HFFc6 (cell line): ENCODE measurements at regions not wholly inside any gene's neighbourhood (a gene's known extent, or its start where the extent isn't known, plus 50 kb on each side); places are given as distances from the start of the nearest gene placed in this dataset.

Experiments
- DNase-seq: peaks from one replicate; pipeline ENCODE4 v3.0.0-alpha.2; 2018
- H3K27ac Mint-ChIP-seq: 2 replicates; pipeline ENCODE4 v1.8.0; 2020; ENCODE audit warnings: mild to moderate bottlenecking, mixed read lengths
- H3K27me3 Mint-ChIP-seq: 2 replicates; pipeline ENCODE4 v1.8.0; 2021; ENCODE audit warnings: mild to moderate bottlenecking, moderate library complexity, mixed read lengths; ENCODE audit not compliant: insufficient read depth
- H3K36me3 Mint-ChIP-seq: 2 replicates; pipeline ENCODE4 v1.8.0; 2021; ENCODE audit warnings: low read depth, mixed read lengths
- H3K4me1 Mint-ChIP-seq: 2 replicates; pipeline ENCODE4 v1.8.0; 2020; ENCODE audit warnings: low read depth, mixed read lengths
- H3K4me3 Mint-ChIP-seq: 2 replicates; pipeline ENCODE4 v1.8.0; 2020; ENCODE audit warnings: mild to moderate bottlenecking, moderate library complexity, mixed read lengths
- H3K9me3 Mint-ChIP-seq: 2 replicates; pipeline ENCODE4 v1.8.0; 2020; ENCODE audit warnings: mild to moderate bottlenecking, mixed read lengths
- CTCF ChIP-seq: fragments of 200-600 bp; sonication (generic); IDR thresholded peaks from 2 replicates; pipeline ENCODE4 v1.5.0; 2021; ENCODE audit warnings: antibody characterized with exemption, mild to moderate bottlenecking

DNA sequence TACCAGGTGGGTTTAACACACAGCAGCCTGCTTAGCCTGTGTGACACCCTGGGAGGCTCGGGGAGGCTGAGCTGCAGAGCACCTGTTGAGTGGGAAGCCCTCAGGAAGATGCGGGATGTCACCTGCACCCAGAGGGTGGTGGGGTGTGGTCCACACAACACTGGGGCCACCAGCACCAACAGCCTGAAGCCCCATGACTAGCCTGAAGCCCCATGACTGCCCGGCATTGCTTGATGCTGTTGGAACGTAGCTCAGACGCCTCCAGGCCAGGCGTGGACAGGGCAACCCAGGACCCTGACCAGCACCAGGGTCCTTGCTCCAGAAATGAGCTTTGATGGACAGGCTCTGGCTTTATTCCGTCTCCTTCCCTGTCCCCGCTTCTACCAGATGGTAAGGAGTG lies 76.3 kb upstream of the ZNF469 start:
- DNase-seq: no peak
- peaks cover 81% of the 10 kb centered on the region for H3K4me1 Mint-ChIP-seq
- peak overlapping the region; percentile 99 for H3K27ac Mint-ChIP-seq
- peak overlapping the region; percentile 67 for H3K4me3 Mint-ChIP-seq
- H3K9me3 Mint-ChIP-seq: 0 out of 2 replicates have a peak, but pooled peaks cover under 1% of the 10 kb centered on the region
- H3K36me3 Mint-ChIP-seq: no peaks in the 10 kb centered on the region
- TF ChIP-seq CTCF: no peak
- peaks cover 2% of the 10 kb centered on the region for H3K27me3 Mint-ChIP-seq

- peak; percentile 93 for DNase-seq
- Mint-ChIP-seq H3K4me3 (peak overlapping the region; percentile 67), H3K9me3 (peaks cover 6% of the 10 kb centered on the region; the same call in 1 of the 2 replicates), H3K36me3 (peaks cover 5% of the 10 kb centered on the region), H3K4me1 (peaks cover 77% of the 10 kb centered on the region), H3K27ac (peak overlapping the region; percentile 99), H3K27me3 (peaks cover 2% of the 10 kb centered on the region)
- no peak for TF ChIP-seq CTCF
Measured at GRCh38 chr16:88306860-88307545, 75.8 kb upstream of the ZNF469 start.

DNA sequence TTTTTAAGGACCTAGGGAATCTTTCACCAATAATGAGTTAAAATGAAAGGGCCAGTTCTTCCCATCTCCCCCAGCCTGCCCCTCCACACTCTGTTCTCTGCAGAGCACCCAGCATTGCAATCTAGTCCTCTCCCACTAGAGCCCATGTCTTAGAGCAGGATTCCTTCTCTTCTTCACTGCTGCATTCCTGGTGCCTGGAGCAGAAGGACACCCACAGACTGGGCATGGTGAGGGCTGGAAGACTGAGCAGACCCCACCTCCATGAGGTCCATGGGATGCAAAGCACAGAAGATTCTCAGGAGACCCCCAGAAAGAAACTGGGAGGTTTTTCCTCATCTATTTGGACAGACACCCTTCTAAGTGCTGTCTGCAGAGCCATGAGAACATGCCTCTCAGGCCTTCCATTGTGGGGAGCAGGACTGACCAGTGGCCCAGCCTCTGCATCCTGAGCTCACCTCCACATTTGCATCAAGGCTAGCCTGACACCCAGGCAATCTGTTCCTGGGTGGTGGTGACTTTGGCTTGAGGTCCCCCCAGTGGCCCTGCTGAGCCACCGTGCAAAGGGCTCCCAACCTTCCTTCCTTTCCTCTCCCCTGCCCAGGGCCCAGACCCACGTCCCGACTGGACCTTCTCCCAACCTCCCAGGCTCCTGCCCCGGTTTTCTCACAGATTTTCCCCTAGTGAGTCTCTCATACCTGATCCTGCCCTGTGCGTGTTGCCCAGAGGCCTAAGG lies 74.2 kb upstream of the ZNF469 start:
- Mint-ChIP-seq H3K27ac (peak overlapping the region; percentile 99), H3K27me3 (no peaks in the 10 kb centered on the region; the same call in 1 of the 2 replicates), H3K4me3 (no peak overlapping the region), H3K4me1 (peaks cover 62% of the 10 kb centered on the region), H3K36me3 (peaks cover 13% of the 10 kb centered on the region), H3K9me3 (peaks cover 14% of the 10 kb centered on the region)
- no peak for DNase-seq
- no peak for TF ChIP-seq CTCF

- Mint-ChIP-seq H3K27me3 (no peaks in the 10 kb centered on the region), H3K36me3 (peaks cover 13% of the 10 kb centered on the region), H3K4me3 (no peak overlapping the region), H3K9me3 (peaks cover 14% of the 10 kb centered on the region), H3K4me1 (peaks cover 62% of the 10 kb centered on the region), H3K27ac (no peak overlapping the region)
- DNase-seq: no peak
- TF ChIP-seq CTCF: no peak
Measured at GRCh38 chr16:88309174-88309907, 73.4 kb upstream of the ZNF469 start.

DNA sequence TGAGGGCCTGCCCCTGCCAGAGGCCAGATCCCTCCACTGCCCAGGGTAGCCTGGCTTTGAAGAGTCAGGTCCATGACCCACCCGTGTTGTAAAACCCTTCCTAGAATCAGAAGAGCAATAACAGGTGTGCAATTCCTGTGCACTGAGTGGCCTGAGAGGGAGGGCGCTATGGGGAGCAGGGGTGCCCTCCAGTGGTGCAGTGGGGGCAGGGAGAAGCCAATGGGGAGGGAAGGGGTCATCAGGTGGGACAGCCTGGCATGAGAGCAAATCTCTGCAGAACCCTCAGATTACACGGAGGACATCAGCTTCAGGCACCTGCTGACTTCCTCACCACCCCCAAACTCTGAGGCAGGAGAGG lies 72.9 kb upstream of the ZNF469 start:
- TF ChIP-seq CTCF: peak; percentile 36; the same call in 1 of the 2 replicates
- Mint-ChIP-seq H3K27me3 (no peaks in the 10 kb centered on the region), H3K4me3 (no peak overlapping the region), H3K36me3 (peaks cover 13% of the 10 kb centered on the region), H3K9me3 (peaks cover 14% of the 10 kb centered on the region), H3K4me1 (peaks cover 62% of the 10 kb centered on the region), H3K27ac (no peak overlapping the region)
- DNase-seq: no peak
